ENCODE measurements at regions not wholly inside any gene's neighbourhood (a gene's known extent, or its start where the extent isn't known, plus 50 kb on each side); places are given as distances from the start of the nearest gene placed in this dataset.

DNA sequence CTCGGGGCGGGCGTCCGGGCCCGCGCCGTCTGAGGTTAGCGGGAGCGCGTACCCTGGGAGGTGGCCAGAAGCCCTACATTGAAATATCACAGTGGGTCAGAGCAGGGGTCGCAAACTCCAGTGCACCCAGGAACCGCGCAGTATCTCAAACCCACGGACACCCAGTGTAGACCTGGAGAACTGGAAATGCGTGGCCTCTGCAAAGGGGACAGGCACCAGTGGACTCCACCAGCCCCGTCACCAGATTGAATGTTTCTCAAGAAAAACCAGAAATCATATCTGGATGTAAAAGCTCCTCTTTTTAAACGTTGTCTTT, 117.6 kb upstream of the SMIM23 start:
- H2BK120ac ChIP-seq (replicated peaks; ENCODE audit: low read depth, low read length), result no peak overlapping the region
- peak overlapping the region; percentile 83 for H4K8ac ChIP-seq (ENCODE audit: extremely low read depth, insufficient read depth, low read length)
- H4K91ac ChIP-seq (replicated peaks; ENCODE audit: insufficient read length, low read length), result no peak overlapping the region
- no peak overlapping the region for H2BK5ac ChIP-seq (ENCODE audit: low read depth, low read length)
- FAIRE-seq (no peak), DNase-seq (ENCODE audit: low read depth in 1 of 2, low spot score in 2 of 2) (no peak)
- H2BK15ac ChIP-seq (ENCODE audit: low read length), result 0 out of 2 replicates have a peak overlapping the region, but pooled peaks have one; percentile 8
- no peak overlapping the region for H4K5ac ChIP-seq (ENCODE audit: insufficient read length, low read depth, low read length)
- no peaks in the 10 kb centered on the region for H3K36me3 ChIP-seq (ENCODE audit: control insufficient read depth in 2 of 4, insufficient read depth in 4 of 4, low read length in 3 of 4)
- TF ChIP-seq POLR2A (IDR thresholded peaks at IDR 0.05; ENCODE audit: control extremely low read depth in 1 of 2, low read depth in 2 of 2, low read length in 2 of 2) (0 out of 3 replicates have a peak, but pooled peaks of 1 of the 2 experiments have one; percentile 41), PHF8 (conservative IDR thresholded peaks at IDR 0.05; ENCODE audit: low read depth, low read length) (0 out of 2 replicates have a peak, but pooled peaks have one; percentile 11), TAF1 (IDR thresholded peaks at IDR 0.05; ENCODE audit: low read depth, low read length) (0 out of 2 replicates have a peak, but pooled peaks have one; percentile 4), ASH2L (IDR thresholded peaks at IDR 0.05; ENCODE audit: low read length) (peak; percentile 58), SP1 (IDR thresholded peaks at IDR 0.05; ENCODE audit: low read depth, low read length) (0 out of 2 replicates have a peak, but pooled peaks have one; percentile 1), SP4 (IDR thresholded peaks at IDR 0.05; ENCODE audit: low read length) (no peak)
- peak overlapping the region in 2 of 4 experiments; percentile 22 to 43; a peak in 3 of 7 replicates for H3K9ac ChIP-seq (replicated peaks in 1 of 4; ENCODE audit: extremely low read depth in 1 of 4, low read depth in 3 of 4, low read length in 3 of 4)
- no peaks in the 10 kb centered on the region for H3K79me2 ChIP-seq (ENCODE audit: control insufficient read depth in 1 of 2, insufficient read depth in 2 of 2, low read length in 2 of 2)
- H3K56ac ChIP-seq (replicated peaks; ENCODE audit: insufficient read length, low read depth, low read length), result no peak overlapping the region
- H2AFZ ChIP-seq (ENCODE audit: low read length), result peak overlapping the region; percentile 82; the same call in 1 of the 2 replicates
- H2BK12ac ChIP-seq (ENCODE audit: low read depth, low read length), result peak overlapping the region; percentile 95
- H3K4ac ChIP-seq (replicated peaks; ENCODE audit: insufficient read length, low read depth, low read length), result no peak overlapping the region
- peak overlapping the region in 1 of 4 experiments; percentile 46; a peak in 1 of 8 replicates for H3K4me3 ChIP-seq (ENCODE audit: extremely low read depth in 1 of 4, insufficient read depth in 2 of 4, low read depth in 3 of 4, low read length in 4 of 4)
- no peaks in the 10 kb centered on the region for H3K79me1 ChIP-seq (ENCODE audit: low read depth, low read length)
- ChIA-PET CTCF (ENCODE audit: partially characterized antibody) (interaction anchor here (0.8 to 2.7 kb wide), 9 partner anchors 10 to 391 kb away, joined by 3 to 11 read pairs (median 5); partner anchors contain the start of gene FGF18), POLR2A (ENCODE audit: partially characterized antibody) (interaction anchor here (0.8 to 2.3 kb wide), 7 partner anchors 12 to 90 kb away, joined by 3 to 12 read pairs (median 3); no protein-coding TSS in a partner anchor)
- no peak overlapping the region for H2AK5ac ChIP-seq (ENCODE audit: low read depth, low read length)
- no peak overlapping the region for H3K23ac ChIP-seq (ENCODE audit: insufficient read length)
- H3K4me1 ChIP-seq (replicated peaks in 1 of 4; ENCODE audit: control insufficient read depth in 3 of 4, insufficient read depth in 4 of 4, low read length in 3 of 4), result peaks cover 0 to 12% (median 6%) of the 10 kb centered on the region in 4 experiments; a peak in 6 of 7 replicates
- H3K23me2 ChIP-seq (ENCODE audit: low read depth, low read length), result no peaks in the 10 kb centered on the region
- no peaks in the 10 kb centered on the region for H3K9me3 ChIP-seq (ENCODE audit: insufficient read depth in 2 of 2, low read depth in 1 of 2, low read length in 1 of 2)
- peak overlapping the region; percentile 73; the same call in 1 of the 2 replicates for H2BK20ac ChIP-seq (ENCODE audit: low read length)
- peak overlapping the region; percentile 60 to 69 for H3K4me2 ChIP-seq (ENCODE audit: insufficient read depth in 1 of 2, low read depth in 2 of 2, low read length in 2 of 2)
- H3K18ac ChIP-seq (ENCODE audit: extremely low read depth, low read length), result peak overlapping the region; percentile 81
- no peaks in the 10 kb centered on the region for H4K20me1 ChIP-seq (replicated peaks in 1 of 2; ENCODE audit: control insufficient read depth in 1 of 2, insufficient read depth in 2 of 2, low read length in 2 of 2)
- H3K14ac ChIP-seq (ENCODE audit: insufficient read length), result no peak overlapping the region
- H3K27me3 ChIP-seq (replicated peaks in 1 of 4; ENCODE audit: control insufficient read depth in 3 of 4, extremely low read depth in 1 of 4, insufficient read depth in 3 of 4, low read length in 3 of 4), result peaks cover 0 to 2% (median 0%) of the 10 kb centered on the region in 4 experiments; a peak in 3 of 7 replicates
- no peak overlapping the region for H3K27ac ChIP-seq (ENCODE audit: low read depth, low read length)
- 46% methylated on average over 17 of the region's 17 CpGs; no CpG with 5 or more reads in 1 of the 2 experiments for WGBS, 2 experiments (ENCODE audit: extremely low coverage in 1 of 2, insufficient coverage in 1 of 2, insufficient read length in 1 of 2, insufficient replicate concordance in 2 of 2, low coverage in 1 of 2, low lambda C conversion rate in 2 of 2, missing lambda C conversion rate in 1 of 2)

Data from H1 (cell line).